Nephron (organoid): ENCODE measurements at regions not wholly inside any gene's neighbourhood (a gene's known extent, or its start where the extent isn't known, plus 50 kb on each side); places are given as distances from the start of the nearest gene placed in this dataset.
A peak's percentile ranks its signal among the peaks of the same experiment; 100 is the strongest.

Source experiments
- H3K27ac Mint-ChIP-seq, 3 experiments: 2 replicates each; pipeline ENCODE4 v1.8.0; 2020; ENCODE audit warnings: mixed read lengths in 3 of 3, mild to moderate bottlenecking in 2 of 3, moderate library complexity in 1 of 3
- H3K27me3 Mint-ChIP-seq: 2 replicates; pipeline ENCODE4 v1.8.0; 2021; ENCODE audit warnings: low read depth, mild to moderate bottlenecking, moderate library complexity, mixed read lengths
- H3K36me3 Mint-ChIP-seq: 2 replicates; pipeline ENCODE4 v1.8.0; 2020; ENCODE audit warnings: low read depth, mixed read lengths
- H3K4me1 Mint-ChIP-seq: 2 replicates; pipeline ENCODE4 v1.8.0; 2020; ENCODE audit warnings: mixed read lengths
- H3K4me3 Mint-ChIP-seq, 3 experiments: 2 replicates each; pipeline ENCODE4 v1.8.0; 2020; ENCODE audit warnings: mild to moderate bottlenecking in 3 of 3, mixed read lengths in 3 of 3, moderate library complexity in 2 of 3
- H3K9me3 Mint-ChIP-seq: 2 replicates; pipeline ENCODE4 v1.8.0; 2020; ENCODE audit warnings: mixed read lengths
- CTCF ChIP-seq, 3 experiments: fragments of 200-600 bp; sonication (generic); IDR thresholded peaks; one replicate each; pipeline ENCODE4 v1.5.0; 2021; ENCODE audit warnings: antibody characterized with exemption in 3 of 3; ENCODE audit not compliant: unreplicated experiment in 3 of 3

GRCh38 chr14:87080146-87080545 is 912.8 kb downstream of the GALC start:
- no peaks in the 10 kb centered on the region for H3K27me3 Mint-ChIP-seq
- no peak overlapping the region for H3K4me3 Mint-ChIP-seq
- peaks cover 40% of the 10 kb centered on the region for H3K4me1 Mint-ChIP-seq
- H3K36me3 Mint-ChIP-seq, result no peaks in the 10 kb centered on the region
- TF ChIP-seq CTCF (IDR thresholded peaks at IDR 0.05; ENCODE audit: unreplicated experiment in 3 of 3), result no peak
- no peaks in the 10 kb centered on the region for H3K9me3 Mint-ChIP-seq
- H3K27ac Mint-ChIP-seq, result peak overlapping the region in 2 of 3 experiments; percentile 65 to 86

DNA sequence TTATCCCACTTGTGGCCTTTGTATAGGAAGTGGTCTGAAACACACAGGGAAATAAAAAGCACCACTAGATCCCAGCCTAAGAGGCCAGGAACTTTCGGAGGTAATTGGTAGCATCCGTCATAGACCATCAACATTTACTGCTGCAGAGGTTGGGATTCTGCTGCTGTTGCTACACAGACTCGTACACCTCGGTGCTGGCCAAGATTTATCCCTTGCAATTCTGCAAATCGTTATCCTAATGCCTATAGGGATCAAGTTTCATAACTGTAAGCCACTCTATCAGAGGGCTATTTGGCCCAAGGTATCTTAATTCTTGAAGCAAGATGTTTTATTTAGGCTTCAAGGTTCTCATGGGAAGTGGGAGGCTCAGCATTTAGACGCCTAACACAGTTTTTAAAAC is 913.6 kb downstream of the GALC start:
- Mint-ChIP-seq H3K9me3 (no peaks in the 10 kb centered on the region), H3K4me3 (no peak overlapping the region), H3K27me3 (no peaks in the 10 kb centered on the region), H3K36me3 (no peaks in the 10 kb centered on the region), H3K4me1 (peaks cover 45% of the 10 kb centered on the region), H3K27ac (peak overlapping the region; percentile 65 to 86 (median 72))
- no peak for TF ChIP-seq CTCF (IDR thresholded peaks at IDR 0.05; ENCODE audit: unreplicated experiment in 3 of 3)

- Mint-ChIP-seq H3K27ac (no peak overlapping the region), H3K27me3 (no peaks in the 10 kb centered on the region)
- TF ChIP-seq CTCF (IDR thresholded peaks at IDR 0.05; ENCODE audit: unreplicated experiment in 3 of 3), result no peak
These were observed 916.1 kb downstream of the GALC start for GRCh38 chr14:87076922-87077321.

GRCh38 chr14:87076146-87076545 is 916.8 kb downstream of the GALC start:
- H3K27me3 Mint-ChIP-seq, result no peaks in the 10 kb centered on the region
- H3K36me3 Mint-ChIP-seq, result no peaks in the 10 kb centered on the region
- H3K9me3 Mint-ChIP-seq, result no peaks in the 10 kb centered on the region
- H3K4me3 Mint-ChIP-seq, result no peak overlapping the region
- TF ChIP-seq CTCF (IDR thresholded peaks at IDR 0.05; ENCODE audit: unreplicated experiment in 3 of 3), result no peak
- H3K4me1 Mint-ChIP-seq, result peaks cover 45% of the 10 kb centered on the region
- peak overlapping the region in 1 of 3 experiments; percentile 54 for H3K27ac Mint-ChIP-seq

More at GRCh38 chr14:87076922-87077321, 916.1 kb downstream of the GALC start:
- no peaks in the 10 kb centered on the region for H3K36me3 Mint-ChIP-seq
- H3K4me3 Mint-ChIP-seq, result no peak overlapping the region
- H3K9me3 Mint-ChIP-seq, result no peaks in the 10 kb centered on the region
- H3K4me1 Mint-ChIP-seq, result peaks cover 45% of the 10 kb centered on the region

- TF ChIP-seq CTCF (IDR thresholded peaks at IDR 0.05; ENCODE audit: unreplicated experiment in 3 of 3), result no peak
- H3K4me1 Mint-ChIP-seq, result peaks cover 31% of the 10 kb centered on the region
- H3K36me3 Mint-ChIP-seq, result no peaks in the 10 kb centered on the region
- H3K9me3 Mint-ChIP-seq, result no peaks in the 10 kb centered on the region
- peak overlapping the region in 2 of 3 experiments; percentile 24 to 83 for H3K27ac Mint-ChIP-seq
- H3K27me3 Mint-ChIP-seq, result no peaks in the 10 kb centered on the region
- H3K4me3 Mint-ChIP-seq, result no peak overlapping the region
These were observed 919.0 kb downstream of the GALC start for GRCh38 chr14:87073880-87074570.

GRCh38 chr14:87067591-87067990 is 925.4 kb downstream of the GALC start:
- Mint-ChIP-seq H3K36me3 (no peaks in the 10 kb centered on the region), H3K4me3 (no peak overlapping the region), H3K27me3 (no peaks in the 10 kb centered on the region), H3K4me1 (peaks cover 16% of the 10 kb centered on the region), H3K9me3 (no peaks in the 10 kb centered on the region), H3K27ac (peak overlapping the region in 2 of 3 experiments; percentile 26 to 30)
- TF ChIP-seq CTCF (IDR thresholded peaks at IDR 0.05; ENCODE audit: unreplicated experiment in 3 of 3), result no peak
